ENCODE measurements at regions not wholly inside any gene's neighbourhood (a gene's known extent, or its start where the extent isn't known, plus 50 kb on each side); places are given as distances from the start of the nearest gene placed in this dataset.
A peak's percentile ranks its signal among the peaks of the same experiment; 100 is the strongest.

DNA sequence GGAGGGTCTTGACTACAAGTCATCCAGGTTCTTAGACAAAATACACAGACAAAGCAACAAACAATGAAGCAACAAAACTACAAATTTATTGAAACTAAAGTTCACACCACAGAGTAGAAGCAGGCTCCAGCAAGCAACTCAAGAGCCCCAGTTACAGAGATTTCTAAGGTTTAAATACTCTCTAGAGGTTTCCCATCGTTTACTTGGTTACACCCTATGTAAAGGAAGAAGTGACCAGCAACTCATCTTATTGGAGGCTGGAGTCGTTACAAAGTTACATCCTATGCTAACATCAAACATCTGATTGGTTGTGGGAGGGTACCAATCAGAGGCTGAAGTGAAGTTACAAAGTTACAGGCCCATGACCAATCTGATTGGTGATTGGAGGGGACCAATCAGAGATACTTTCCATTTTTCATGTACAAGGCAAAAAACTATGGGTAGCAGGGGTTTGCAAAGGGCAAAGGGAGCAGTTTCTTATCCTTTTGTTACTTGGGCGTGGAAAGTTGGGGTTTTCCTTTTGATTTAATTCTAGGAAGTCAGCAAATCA, 2292.6 kb upstream of the C9orf72 start:
- Histone ChIP-seq H3K79me2 (ENCODE audit: control insufficient read depth, insufficient read depth, low read length) (no peaks in the 10 kb centered on the region), H4K20me1 (ENCODE audit: control insufficient read depth, insufficient read depth) (no peaks in the 10 kb centered on the region), H3K36me3 (ENCODE audit: control insufficient read depth in 2 of 2, insufficient read depth in 2 of 2, low read length in 1 of 2) (no peaks in the 10 kb centered on the region), H3K4me3 (no peak overlapping the region), H2AFZ (ENCODE audit: control insufficient read depth, low read depth, low read length) (no peak overlapping the region), H3K9ac (ENCODE audit: control insufficient read depth, insufficient read depth, low read length) (no peak overlapping the region), H3K4me2 (ENCODE audit: control insufficient read depth, insufficient read depth) (no peak overlapping the region), H3K27me3 (replicated peaks in 1 of 2; ENCODE audit: control insufficient read depth in 2 of 2, insufficient read depth in 2 of 2, low read length in 1 of 2) (no peaks in the 10 kb centered on the region), H3K4me1 (ENCODE audit: control insufficient read depth, insufficient read depth, low read length) (no peaks in the 10 kb centered on the region), H3K9me3 (replicated peaks; ENCODE audit: control insufficient read depth, insufficient read depth, low read length) (no peaks in the 10 kb centered on the region), H3K27ac (ENCODE audit: control insufficient read depth, insufficient read depth) (no peak overlapping the region)
- SMC1A ChIA-PET (ENCODE audit: uncharacterized antibody, unreplicated experiment), result interaction anchor here (1.4 kb wide), 1 partner anchor 16 kb away, joined by 6 read pairs; no protein-coding TSS in a partner anchor
- ATAC-seq (peak; percentile 63), FAIRE-seq (no peak), DNase-seq (ENCODE audit: low read depth, low spot score) (no peak)
- 13% methylated on average over 3 of the region's 3 CpGs for WGBS (ENCODE audit: insufficient coverage, insufficient replicate concordance, low lambda C conversion rate, missing lambda C conversion rate)
- intact Hi-C loops (cut with micrococcal nuclease; ENCODE audit: unreplicated experiment), result no loop called here
- POLR2A ChIA-PET, result no interaction called here
- no TSS peak for BruUV-seq (replicated peaks)
- in situ Hi-C loops (cut with MboI), result no loop called here
- CTCF ChIA-PET, result no interaction called here
- RAD21 ChIA-PET (ENCODE audit: unreplicated experiment), result no interaction called here
- TF ChIP-seq, protein P1, sequence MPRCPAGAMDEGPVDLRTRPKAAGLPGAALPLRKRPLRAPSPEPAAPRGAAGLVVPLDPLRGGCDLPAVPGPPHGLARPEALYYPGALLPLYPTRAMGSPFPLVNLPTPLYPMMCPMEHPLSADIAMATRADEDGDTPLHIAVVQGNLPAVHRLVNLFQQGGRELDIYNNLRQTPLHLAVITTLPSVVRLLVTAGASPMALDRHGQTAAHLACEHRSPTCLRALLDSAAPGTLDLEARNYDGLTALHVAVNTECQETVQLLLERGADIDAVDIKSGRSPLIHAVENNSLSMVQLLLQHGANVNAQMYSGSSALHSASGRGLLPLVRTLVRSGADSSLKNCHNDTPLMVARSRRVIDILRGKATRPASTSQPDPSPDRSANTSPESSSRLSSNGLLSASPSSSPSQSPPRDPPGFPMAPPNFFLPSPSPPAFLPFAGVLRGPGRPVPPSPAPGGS (IDR thresholded peaks at IDR 0.05; ENCODE audit: borderline replicate concordance, insufficient read depth, low read depth, low read length, poor library complexity, severe bottlenecking), result no peak
- no peak for TF ChIP-seq NFYA (IDR thresholded peaks at IDR 0.05; ENCODE audit: borderline replicate concordance, low read depth, low read length)
- TF ChIP-seq CHD1 (IDR thresholded peaks at IDR 0.05; ENCODE audit: low read depth, low read length), result no peak
- TF ChIP-seq, protein P2, sequence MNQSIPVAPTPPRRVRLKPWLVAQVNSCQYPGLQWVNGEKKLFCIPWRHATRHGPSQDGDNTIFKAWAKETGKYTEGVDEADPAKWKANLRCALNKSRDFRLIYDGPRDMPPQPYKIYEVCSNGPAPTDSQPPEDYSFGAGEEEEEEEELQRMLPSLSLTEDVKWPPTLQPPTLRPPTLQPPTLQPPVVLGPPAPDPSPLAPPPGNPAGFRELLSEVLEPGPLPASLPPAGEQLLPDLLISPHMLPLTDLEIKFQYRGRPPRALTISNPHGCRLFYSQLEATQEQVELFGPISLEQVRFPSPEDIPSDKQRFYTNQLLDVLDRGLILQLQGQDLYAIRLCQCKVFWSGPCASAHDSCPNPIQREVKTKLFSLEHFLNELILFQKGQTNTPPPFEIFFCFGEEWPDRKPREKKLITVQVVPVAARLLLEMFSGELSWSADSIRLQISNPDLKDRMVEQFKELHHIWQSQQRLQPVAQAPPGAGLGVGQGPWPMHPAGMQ (IDR thresholded peaks at IDR 0.05; ENCODE audit: borderline replicate concordance), result no peak
- no peak for TF ChIP-seq EP300 (IDR thresholded peaks at IDR 0.05; ENCODE audit: borderline replicate concordance in 1 of 2, control insufficient read depth in 1 of 2, low read depth in 2 of 2, low read length in 2 of 2)
- TF ChIP-seq NBN (IDR thresholded peaks at IDR 0.05), result no peak
- TF ChIP-seq POLR2A (IDR thresholded peaks at IDR 0.05; ENCODE audit: low read depth, low read length), result no peak
- TF ChIP-seq, protein P3, sequence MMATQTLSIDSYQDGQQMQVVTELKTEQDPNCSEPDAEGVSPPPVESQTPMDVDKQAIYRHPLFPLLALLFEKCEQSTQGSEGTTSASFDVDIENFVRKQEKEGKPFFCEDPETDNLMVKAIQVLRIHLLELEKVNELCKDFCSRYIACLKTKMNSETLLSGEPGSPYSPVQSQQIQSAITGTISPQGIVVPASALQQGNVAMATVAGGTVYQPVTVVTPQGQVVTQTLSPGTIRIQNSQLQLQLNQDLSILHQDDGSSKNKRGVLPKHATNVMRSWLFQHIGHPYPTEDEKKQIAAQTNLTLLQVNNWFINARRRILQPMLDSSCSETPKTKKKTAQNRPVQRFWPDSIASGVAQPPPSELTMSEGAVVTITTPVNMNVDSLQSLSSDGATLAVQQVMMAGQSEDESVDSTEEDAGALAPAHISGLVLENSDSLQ (IDR thresholded peaks at IDR 0.05), result no peak
- TF ChIP-seq ZZZ3 (IDR thresholded peaks at IDR 0.05; ENCODE audit: control insufficient read depth, insufficient read length, low read depth), result no peak
- TF ChIP-seq, protein P4, sequence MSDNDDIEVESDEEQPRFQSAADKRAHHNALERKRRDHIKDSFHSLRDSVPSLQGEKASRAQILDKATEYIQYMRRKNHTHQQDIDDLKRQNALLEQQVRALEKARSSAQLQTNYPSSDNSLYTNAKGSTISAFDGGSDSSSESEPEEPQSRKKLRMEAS (IDR thresholded peaks at IDR 0.05; ENCODE audit: low read depth, low read length), result no peak
- TF ChIP-seq, protein P5, sequence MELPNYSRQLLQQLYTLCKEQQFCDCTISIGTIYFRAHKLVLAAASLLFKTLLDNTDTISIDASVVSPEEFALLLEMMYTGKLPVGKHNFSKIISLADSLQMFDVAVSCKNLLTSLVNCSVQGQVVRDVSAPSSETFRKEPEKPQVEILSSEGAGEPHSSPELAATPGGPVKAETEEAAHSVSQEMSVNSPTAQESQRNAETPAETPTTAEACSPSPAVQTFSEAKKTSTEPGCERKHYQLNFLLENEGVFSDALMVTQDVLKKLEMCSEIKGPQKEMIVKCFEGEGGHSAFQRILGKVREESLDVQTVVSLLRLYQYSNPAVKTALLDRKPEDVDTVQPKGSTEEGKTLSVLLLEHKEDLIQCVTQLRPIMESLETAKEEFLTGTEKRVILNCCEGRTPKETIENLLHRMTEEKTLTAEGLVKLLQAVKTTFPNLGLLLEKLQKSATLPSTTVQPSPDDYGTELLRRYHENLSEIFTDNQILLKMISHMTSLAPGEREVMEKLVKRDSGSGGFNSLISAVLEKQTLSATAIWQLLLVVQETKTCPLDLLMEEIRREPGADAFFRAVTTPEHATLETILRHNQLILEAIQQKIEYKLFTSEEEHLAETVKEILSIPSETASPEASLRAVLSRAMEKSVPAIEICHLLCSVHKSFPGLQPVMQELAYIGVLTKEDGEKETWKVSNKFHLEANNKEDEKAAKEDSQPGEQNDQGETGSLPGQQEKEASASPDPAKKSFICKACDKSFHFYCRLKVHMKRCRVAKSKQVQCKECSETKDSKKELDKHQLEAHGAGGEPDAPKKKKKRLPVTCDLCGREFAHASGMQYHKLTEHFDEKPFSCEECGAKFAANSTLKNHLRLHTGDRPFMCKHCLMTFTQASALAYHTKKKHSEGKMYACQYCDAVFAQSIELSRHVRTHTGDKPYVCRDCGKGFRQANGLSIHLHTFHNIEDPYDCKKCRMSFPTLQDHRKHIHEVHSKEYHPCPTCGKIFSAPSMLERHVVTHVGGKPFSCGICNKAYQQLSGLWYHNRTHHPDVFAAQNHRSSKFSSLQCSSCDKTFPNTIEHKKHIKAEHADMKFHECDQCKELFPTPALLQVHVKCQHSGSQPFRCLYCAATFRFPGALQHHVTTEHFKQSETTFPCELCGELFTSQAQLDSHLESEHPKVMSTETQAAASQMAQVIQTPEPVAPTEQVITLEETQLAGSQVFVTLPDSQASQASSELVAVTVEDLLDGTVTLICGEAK (IDR thresholded peaks at IDR 0.05; ENCODE audit: borderline replicate concordance), result no peak
- no peak for TF ChIP-seq CBX5 (IDR thresholded peaks at IDR 0.05; ENCODE audit: low read depth)
- TF ChIP-seq, protein P6, sequence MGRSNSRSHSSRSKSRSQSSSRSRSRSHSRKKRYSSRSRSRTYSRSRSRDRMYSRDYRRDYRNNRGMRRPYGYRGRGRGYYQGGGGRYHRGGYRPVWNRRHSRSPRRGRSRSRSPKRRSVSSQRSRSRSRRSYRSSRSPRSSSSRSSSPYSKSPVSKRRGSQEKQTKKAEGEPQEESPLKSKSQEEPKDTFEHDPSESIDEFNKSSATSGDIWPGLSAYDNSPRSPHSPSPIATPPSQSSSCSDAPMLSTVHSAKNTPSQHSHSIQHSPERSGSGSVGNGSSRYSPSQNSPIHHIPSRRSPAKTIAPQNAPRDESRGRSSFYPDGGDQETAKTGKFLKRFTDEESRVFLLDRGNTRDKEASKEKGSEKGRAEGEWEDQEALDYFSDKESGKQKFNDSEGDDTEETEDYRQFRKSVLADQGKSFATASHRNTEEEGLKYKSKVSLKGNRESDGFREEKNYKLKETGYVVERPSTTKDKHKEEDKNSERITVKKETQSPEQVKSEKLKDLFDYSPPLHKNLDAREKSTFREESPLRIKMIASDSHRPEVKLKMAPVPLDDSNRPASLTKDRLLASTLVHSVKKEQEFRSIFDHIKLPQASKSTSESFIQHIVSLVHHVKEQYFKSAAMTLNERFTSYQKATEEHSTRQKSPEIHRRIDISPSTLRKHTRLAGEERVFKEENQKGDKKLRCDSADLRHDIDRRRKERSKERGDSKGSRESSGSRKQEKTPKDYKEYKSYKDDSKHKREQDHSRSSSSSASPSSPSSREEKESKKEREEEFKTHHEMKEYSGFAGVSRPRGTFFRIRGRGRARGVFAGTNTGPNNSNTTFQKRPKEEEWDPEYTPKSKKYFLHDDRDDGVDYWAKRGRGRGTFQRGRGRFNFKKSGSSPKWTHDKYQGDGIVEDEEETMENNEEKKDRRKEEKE (IDR thresholded peaks at IDR 0.05), result no peak
